Osteoblast (primary cell): ENCODE measurements at regions not wholly inside any gene's neighbourhood (a gene's known extent, or its start where the extent isn't known, plus 50 kb on each side); places are given as distances from the start of the nearest gene placed in this dataset.
"Not testable (repeated sequence)": the region's sequence is repeated elsewhere in the genome, so short reads cannot be mapped to it uniquely, and the experiment has no call there.

Experiments used
- DNase-seq: peaks from one replicate; pipeline ENCODE4 v3.0.0; 2011; ENCODE audit warnings: low spot score, mixed read lengths; ENCODE audit not compliant: insufficient read length; ENCODE audit errors: missing footprints
- H2AFZ ChIP-seq: 2 replicates; pipeline ENCODE4 v1.6.0; 2011; ENCODE audit warnings: mild to moderate bottlenecking, low read length
- H3K27ac ChIP-seq: 2 replicates; pipeline ENCODE4 v1.5.1; 2011; ENCODE audit warnings: mild to moderate bottlenecking, low read depth, low read length, moderate library complexity
- H3K27me3 ChIP-seq: 2 replicates; pipeline ENCODE4 v1.6.0; 2012; ENCODE audit warnings: mild to moderate bottlenecking, control low read depth, inconsistent platforms, low read length, moderate library complexity; ENCODE audit not compliant: insufficient read depth
- H3K36me3 ChIP-seq: 2 replicates; pipeline ENCODE4 v1.5.1; 2011; ENCODE audit warnings: mild to moderate bottlenecking, low read length, control low read depth, moderate library complexity; ENCODE audit not compliant: insufficient read depth
- H3K4me1 ChIP-seq: 2 replicates; pipeline ENCODE4 v1.5.1; 2011; ENCODE audit warnings: mild to moderate bottlenecking, low read length, control low read depth, moderate library complexity; ENCODE audit not compliant: insufficient read depth
- H3K4me2 ChIP-seq: 2 replicates; pipeline ENCODE4 v1.6.0; 2011; ENCODE audit warnings: mild to moderate bottlenecking, low read length; ENCODE audit not compliant: insufficient read depth
- H3K4me3 ChIP-seq: fragments of 200-600 bp; sonication (generic); 3 replicates; pipeline ENCODE4 v1.5.1; 2012; ENCODE audit warnings: mild to moderate bottlenecking, low read length, inconsistent platforms; ENCODE audit not compliant: insufficient read depth
- H3K79me2 ChIP-seq: 2 replicates; pipeline ENCODE4 v1.6.0; 2012; ENCODE audit warnings: mild to moderate bottlenecking, low read length, control low read depth, inconsistent platforms; ENCODE audit not compliant: insufficient read depth
- H3K9me3 ChIP-seq: 2 replicates; pipeline ENCODE4 v1.5.1; 2011; ENCODE audit warnings: low read depth, low read length, control low read depth
- H4K20me1 ChIP-seq: 2 replicates; pipeline ENCODE4 v1.6.0; 2012; ENCODE audit warnings: mild to moderate bottlenecking, low read length, control low read depth; ENCODE audit not compliant: insufficient read depth
- TF ChIP-seq, protein P1 (sequence below): IDR thresholded peaks from 2 replicates; pipeline ENCODE4 v1.5.1; 2011; ENCODE audit warnings: mild to moderate bottlenecking, low read depth, low read length, moderate library complexity; ENCODE audit errors: extremely low read depth

DNA sequence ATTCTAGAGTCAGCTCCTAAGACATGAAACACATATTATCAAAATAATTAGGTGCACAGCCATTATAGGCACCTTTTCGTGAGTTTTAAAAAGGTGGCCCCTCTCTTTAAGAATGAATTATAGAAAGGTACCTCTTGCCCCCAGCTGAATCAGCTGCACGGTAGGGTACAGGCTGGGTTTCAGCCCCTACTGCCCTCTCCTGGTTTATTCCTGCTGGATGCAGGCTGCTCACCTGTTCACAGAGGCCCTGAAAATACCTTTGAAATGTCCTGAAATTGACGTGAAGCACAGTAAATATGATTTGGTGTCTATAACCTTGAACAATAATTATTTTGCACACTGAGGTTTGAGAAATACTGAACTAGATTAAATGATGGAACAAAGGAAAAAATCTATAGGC is 504.8 kb upstream of the SGCD start:
- Histone ChIP-seq H4K20me1 (no peaks in the 10 kb centered on the region), H3K9me3 (no peaks in the 10 kb centered on the region), H2AFZ (no peak overlapping the region), H3K4me3 (no peak overlapping the region), H3K4me1 (no peaks in the 10 kb centered on the region), H3K36me3 (no peaks in the 10 kb centered on the region), H3K79me2 (no peaks in the 10 kb centered on the region), H3K27me3 (no peaks in the 10 kb centered on the region), H3K4me2 (no peak overlapping the region), H3K27ac (no peak overlapping the region)
- TF ChIP-seq, protein P1, sequence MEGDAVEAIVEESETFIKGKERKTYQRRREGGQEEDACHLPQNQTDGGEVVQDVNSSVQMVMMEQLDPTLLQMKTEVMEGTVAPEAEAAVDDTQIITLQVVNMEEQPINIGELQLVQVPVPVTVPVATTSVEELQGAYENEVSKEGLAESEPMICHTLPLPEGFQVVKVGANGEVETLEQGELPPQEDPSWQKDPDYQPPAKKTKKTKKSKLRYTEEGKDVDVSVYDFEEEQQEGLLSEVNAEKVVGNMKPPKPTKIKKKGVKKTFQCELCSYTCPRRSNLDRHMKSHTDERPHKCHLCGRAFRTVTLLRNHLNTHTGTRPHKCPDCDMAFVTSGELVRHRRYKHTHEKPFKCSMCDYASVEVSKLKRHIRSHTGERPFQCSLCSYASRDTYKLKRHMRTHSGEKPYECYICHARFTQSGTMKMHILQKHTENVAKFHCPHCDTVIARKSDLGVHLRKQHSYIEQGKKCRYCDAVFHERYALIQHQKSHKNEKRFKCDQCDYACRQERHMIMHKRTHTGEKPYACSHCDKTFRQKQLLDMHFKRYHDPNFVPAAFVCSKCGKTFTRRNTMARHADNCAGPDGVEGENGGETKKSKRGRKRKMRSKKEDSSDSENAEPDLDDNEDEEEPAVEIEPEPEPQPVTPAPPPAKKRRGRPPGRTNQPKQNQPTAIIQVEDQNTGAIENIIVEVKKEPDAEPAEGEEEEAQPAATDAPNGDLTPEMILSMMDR = no peak
- no peak for DNase-seq

DNA sequence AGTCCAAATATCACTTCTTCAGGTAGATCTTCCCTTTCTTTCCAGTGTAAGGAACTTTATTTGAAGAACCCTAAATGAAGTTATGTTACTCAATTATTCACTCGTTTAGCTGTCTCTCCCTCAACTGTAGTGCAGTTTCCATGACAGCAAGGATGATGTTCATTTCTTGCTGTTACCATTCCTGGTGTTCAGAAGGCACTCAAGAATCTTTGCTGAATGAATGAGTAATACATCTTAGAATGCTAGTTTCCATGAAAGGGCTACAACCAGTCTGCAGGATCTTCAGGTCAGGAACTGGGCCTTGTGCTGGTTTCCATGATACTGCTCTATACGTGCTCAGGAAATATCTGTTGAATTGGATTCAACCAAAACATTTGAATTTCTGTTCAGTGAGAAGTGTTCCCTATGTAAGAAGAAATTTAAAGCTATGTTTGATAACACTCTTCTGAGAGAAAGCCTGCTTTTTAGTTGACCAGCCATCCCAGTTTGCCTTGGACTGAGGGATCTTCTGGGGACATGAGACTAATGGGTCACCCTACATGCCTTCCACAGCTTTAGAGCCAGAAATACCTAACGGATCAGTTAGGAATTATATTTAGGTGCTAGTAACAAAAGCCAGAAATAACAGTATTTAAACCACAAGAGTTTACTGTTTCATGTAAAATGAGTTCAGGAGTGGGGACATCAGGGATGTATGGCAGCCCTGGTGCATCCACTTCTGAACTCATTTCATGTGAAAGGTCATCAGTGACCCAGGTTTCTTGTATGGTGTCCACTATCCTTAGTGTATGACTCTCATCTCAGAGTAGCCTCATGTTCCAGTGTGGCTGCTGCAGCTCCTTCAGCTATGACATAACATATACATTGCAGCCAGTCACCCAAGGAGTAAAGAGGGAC is 500.1 kb upstream of the SGCD start:
- DNase-seq = no peak
- Histone ChIP-seq H3K36me3 (no peaks in the 10 kb centered on the region), H3K27me3 (no peaks in the 10 kb centered on the region), H3K4me1 (no peaks in the 10 kb centered on the region), H3K4me3 (no peak overlapping the region), H2AFZ (no peak overlapping the region), H3K4me2 (no peak overlapping the region), H3K9me3 (no peaks in the 10 kb centered on the region), H3K27ac (no peak overlapping the region), H4K20me1 (no peaks in the 10 kb centered on the region), H3K79me2 (no peaks in the 10 kb centered on the region)
- TF ChIP-seq, protein P1 = no peak

- H3K27me3 ChIP-seq, H4K20me1 ChIP-seq, H3K36me3 ChIP-seq, H3K4me3 ChIP-seq, H3K4me1 ChIP-seq, DNase-seq, H3K9me3 ChIP-seq, H3K79me2 ChIP-seq, H2AFZ ChIP-seq, H3K4me2 ChIP-seq, H3K27ac ChIP-seq: not testable (repeated sequence)
Observed at GRCh38 chr5:155827508-155827815, 499.5 kb upstream of the SGCD start.

GRCh38 chr5:155827949-155828348 is 499.0 kb upstream of the SGCD start:
- Histone ChIP-seq H2AFZ (no peak overlapping the region), H3K27ac (no peak overlapping the region), H3K4me2 (no peak overlapping the region), H3K27me3 (no peaks in the 10 kb centered on the region), H3K79me2 (no peaks in the 10 kb centered on the region), H3K4me1 (no peaks in the 10 kb centered on the region), H3K36me3 (no peaks in the 10 kb centered on the region), H4K20me1 (no peaks in the 10 kb centered on the region), H3K9me3 (no peaks in the 10 kb centered on the region), H3K4me3 (no peak overlapping the region)
- TF ChIP-seq, protein P1 = no peak
- DNase-seq = no peak
